ENCODE measurements at regions not wholly inside any gene's neighbourhood (a gene's known extent, or its start where the extent isn't known, plus 50 kb on each side); places are given as distances from the start of the nearest gene placed in this dataset.

- no peaks in the 10 kb centered on the region for H3K36me3 Mint-ChIP-seq (ENCODE audit: low read depth, unreplicated experiment)
- peaks cover 2% of the 10 kb centered on the region for H3K4me1 ChIP-seq (ENCODE audit: insufficient read depth, low read length)
- no peaks in the 10 kb centered on the region for H3K27me3 Mint-ChIP-seq (ENCODE audit: low read depth, unreplicated experiment)
- no peak overlapping the region for H3K27ac Mint-ChIP-seq (ENCODE audit: unreplicated experiment)
- H3K9ac ChIP-seq (ENCODE audit: low read length) = no peak overlapping the region
- no peak overlapping the region for H3K27ac ChIP-seq (ENCODE audit: low read depth, low read length)
- no peak overlapping the region for H2AFZ ChIP-seq (ENCODE audit: low read depth, low read length)
- H3K79me2 ChIP-seq (ENCODE audit: insufficient read depth, low read length) = no peaks in the 10 kb centered on the region
- H3K9me3 Mint-ChIP-seq (ENCODE audit: unreplicated experiment) = no peaks in the 10 kb centered on the region
- no peaks in the 10 kb centered on the region for H3K27me3 ChIP-seq (ENCODE audit: insufficient read depth, low read length)
- no peaks in the 10 kb centered on the region for H3K4me1 Mint-ChIP-seq (ENCODE audit: low read depth, unreplicated experiment)
- H3K36me3 ChIP-seq (ENCODE audit: insufficient read depth, low read length) = no peaks in the 10 kb centered on the region
- TF ChIP-seq CTCF (IDR thresholded peaks at IDR 0.05; ENCODE audit: insufficient read depth, low read depth, low read length) (no peak), EZH2 (IDR thresholded peaks at IDR 0.05; ENCODE audit: insufficient read depth, low read length) (no peak)
- H3K4me2 ChIP-seq (ENCODE audit: low read length) = no peak overlapping the region
- no peak overlapping the region for H3K4me3 Mint-ChIP-seq (ENCODE audit: unreplicated experiment)
- DNase-seq (ENCODE audit: low read depth) (no peak), FAIRE-seq (no peak)
- no peaks in the 10 kb centered on the region for H4K20me1 ChIP-seq (ENCODE audit: insufficient read depth, low read length)
- H3K9me3 ChIP-seq (ENCODE audit: insufficient read depth, low read depth, low read length) = no peaks in the 10 kb centered on the region
- H3K4me3 ChIP-seq (ENCODE audit: insufficient read depth, low read depth, low read length) = no peak overlapping the region
Observed at GRCh38 chr3:3589715-3590130, 209.5 kb upstream of the LRRN1 start.

- DNase-seq (ENCODE audit: low read depth) = no peak
- H3K27me3 Mint-ChIP-seq (ENCODE audit: low read depth, unreplicated experiment) = no peaks in the 10 kb centered on the region
- no peaks in the 10 kb centered on the region for H3K36me3 Mint-ChIP-seq (ENCODE audit: low read depth, unreplicated experiment)
- no peak overlapping the region for H3K27ac Mint-ChIP-seq (ENCODE audit: unreplicated experiment)
- peaks cover 1% of the 10 kb centered on the region for H3K9me3 Mint-ChIP-seq (ENCODE audit: unreplicated experiment)
- no peak overlapping the region for H3K4me3 ChIP-seq (ENCODE audit: insufficient read depth, low read depth, low read length)
- H2AFZ ChIP-seq (ENCODE audit: low read depth, low read length) = no peak overlapping the region
- TF ChIP-seq EZH2 (IDR thresholded peaks at IDR 0.05; ENCODE audit: insufficient read depth, low read length) (no peak), CTCF (IDR thresholded peaks at IDR 0.05; ENCODE audit: insufficient read depth, low read depth, low read length) (no peak)
- no peaks in the 10 kb centered on the region for H3K79me2 ChIP-seq (ENCODE audit: insufficient read depth, low read length)
- H4K20me1 ChIP-seq (ENCODE audit: insufficient read depth, low read length) = no peaks in the 10 kb centered on the region
- no peak overlapping the region for H3K27ac ChIP-seq (ENCODE audit: low read depth, low read length)
- no peak overlapping the region for H3K4me2 ChIP-seq (ENCODE audit: low read length)
- H3K9ac ChIP-seq (ENCODE audit: low read length) = no peak overlapping the region
- H3K4me1 ChIP-seq (ENCODE audit: insufficient read depth, low read length) = peaks cover 2% of the 10 kb centered on the region
- H3K9me3 ChIP-seq (ENCODE audit: insufficient read depth, low read depth, low read length) = no peaks in the 10 kb centered on the region
- H3K4me3 Mint-ChIP-seq (ENCODE audit: unreplicated experiment) = no peak overlapping the region
- no peaks in the 10 kb centered on the region for H3K4me1 Mint-ChIP-seq (ENCODE audit: low read depth, unreplicated experiment)
- no peaks in the 10 kb centered on the region for H3K27me3 ChIP-seq (ENCODE audit: insufficient read depth, low read length)
- no peaks in the 10 kb centered on the region for H3K36me3 ChIP-seq (ENCODE audit: insufficient read depth, low read length)
- FAIRE-seq = no peak
Observed at GRCh38 chr3:3587647-3587972, 211.6 kb upstream of the LRRN1 start.

GRCh38 chr3:3586843-3587646 lies 212.2 kb upstream of the LRRN1 start:
- Mint-ChIP-seq H3K36me3 (ENCODE audit: low read depth, unreplicated experiment) (no peaks in the 10 kb centered on the region), H3K4me1 (ENCODE audit: low read depth, unreplicated experiment) (no peaks in the 10 kb centered on the region), H3K4me3 (ENCODE audit: unreplicated experiment) (no peak overlapping the region), H3K9me3 (ENCODE audit: unreplicated experiment) (peaks cover 5% of the 10 kb centered on the region), H3K27me3 (ENCODE audit: low read depth, unreplicated experiment) (no peaks in the 10 kb centered on the region), H3K27ac (ENCODE audit: unreplicated experiment) (no peak overlapping the region)
- Histone ChIP-seq H3K27me3 (ENCODE audit: insufficient read depth, low read length) (no peaks in the 10 kb centered on the region), H4K20me1 (ENCODE audit: insufficient read depth, low read length) (no peaks in the 10 kb centered on the region), H3K79me2 (ENCODE audit: insufficient read depth, low read length) (no peaks in the 10 kb centered on the region), H3K27ac (ENCODE audit: low read depth, low read length) (no peak overlapping the region), H3K9ac (ENCODE audit: low read length) (no peak overlapping the region), H3K4me2 (ENCODE audit: low read length) (no peak overlapping the region), H2AFZ (ENCODE audit: low read depth, low read length) (no peak overlapping the region), H3K9me3 (ENCODE audit: insufficient read depth, low read depth, low read length) (no peaks in the 10 kb centered on the region), H3K4me1 (ENCODE audit: insufficient read depth, low read length) (peaks cover 2% of the 10 kb centered on the region), H3K4me3 (ENCODE audit: insufficient read depth, low read depth, low read length) (no peak overlapping the region), H3K36me3 (ENCODE audit: insufficient read depth, low read length) (no peaks in the 10 kb centered on the region)
- DNase-seq (ENCODE audit: low read depth) = peak; percentile 97
- peak; percentile 23 for FAIRE-seq
- TF ChIP-seq EZH2 (IDR thresholded peaks at IDR 0.05; ENCODE audit: insufficient read depth, low read length) (no peak), CTCF (IDR thresholded peaks at IDR 0.05; ENCODE audit: insufficient read depth, low read depth, low read length) (no peak)
